ENCODE measurements at regions not wholly inside any gene's neighbourhood (a gene's known extent, or its start where the extent isn't known, plus 50 kb on each side); places are given as distances from the start of the nearest gene placed in this dataset.

DNA sequence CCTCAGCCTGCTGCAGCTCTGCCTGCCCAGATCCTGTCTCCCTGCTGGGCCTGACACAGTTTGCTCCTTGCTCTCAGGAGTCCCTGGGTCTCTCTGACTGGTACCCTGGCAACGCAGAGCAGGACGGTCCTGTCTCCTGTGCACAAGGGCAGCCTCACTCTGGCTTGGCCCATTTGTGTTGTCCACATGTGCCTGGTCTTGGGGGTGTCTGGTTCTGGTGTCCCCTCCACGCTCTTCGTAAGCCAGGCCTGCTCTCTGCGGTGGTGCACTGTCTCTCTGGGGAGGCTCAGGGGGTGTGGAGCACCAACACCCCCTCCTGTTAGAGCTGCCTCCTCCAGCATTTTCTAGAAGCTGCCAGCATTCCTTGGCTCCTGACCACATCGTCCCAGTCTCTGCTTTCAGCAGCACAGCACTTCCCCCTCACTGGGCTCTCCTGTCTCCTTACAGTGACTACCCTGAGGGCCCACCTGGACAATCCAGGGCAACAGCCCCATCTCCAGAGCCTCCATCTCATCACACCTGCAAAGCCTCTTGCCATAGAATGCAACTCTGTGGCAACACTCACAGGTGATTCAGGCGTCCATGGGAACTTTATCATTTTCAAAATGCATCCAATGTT lies 235.6 kb upstream of the HS6ST1 start:
- DNase-seq (ENCODE audit: low spot score): no peak

DNA sequence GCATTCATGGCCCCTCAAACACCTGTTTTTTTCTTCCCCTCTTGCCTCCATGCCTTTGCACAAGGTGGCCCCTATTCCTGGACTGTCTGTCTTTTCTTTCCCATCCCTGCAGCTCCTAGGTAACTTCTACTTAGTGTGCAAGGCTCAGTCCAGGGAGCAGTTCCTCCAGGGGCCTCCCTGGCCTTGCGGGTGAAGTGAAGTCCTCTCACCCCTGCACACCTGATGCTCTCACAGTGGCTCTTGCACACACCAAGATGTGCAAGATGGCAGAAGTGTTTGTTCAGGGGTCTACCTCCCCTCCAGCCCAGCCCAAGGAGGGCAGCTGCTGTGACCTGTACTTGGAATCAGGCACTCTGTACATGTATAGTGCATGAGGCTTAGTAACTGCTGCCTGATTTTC lies 236.8 kb upstream of the HS6ST1 start:
- no peak for DNase-seq (ENCODE audit: low spot score)

DNA sequence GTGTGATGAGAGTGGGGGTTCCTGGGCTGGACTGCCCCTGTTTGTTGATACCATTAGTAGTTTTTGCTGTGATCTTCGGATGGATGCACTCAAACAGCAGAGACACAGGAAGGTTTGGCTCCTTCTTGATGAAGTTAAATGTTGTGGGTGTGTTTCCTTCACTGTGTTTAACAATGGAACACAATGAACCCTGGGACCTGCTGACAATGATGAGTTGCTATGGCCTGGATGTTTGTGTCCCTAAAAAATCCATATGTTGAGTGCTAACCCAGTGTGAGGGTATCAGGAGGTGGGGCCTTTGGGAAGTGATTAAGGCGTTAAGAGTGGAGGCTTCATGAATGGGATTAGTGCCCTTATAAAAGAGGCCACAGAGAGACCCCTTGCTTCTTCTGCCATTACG lies 237.4 kb upstream of the HS6ST1 start:
- no peak for DNase-seq (ENCODE audit: low spot score)

DNA sequence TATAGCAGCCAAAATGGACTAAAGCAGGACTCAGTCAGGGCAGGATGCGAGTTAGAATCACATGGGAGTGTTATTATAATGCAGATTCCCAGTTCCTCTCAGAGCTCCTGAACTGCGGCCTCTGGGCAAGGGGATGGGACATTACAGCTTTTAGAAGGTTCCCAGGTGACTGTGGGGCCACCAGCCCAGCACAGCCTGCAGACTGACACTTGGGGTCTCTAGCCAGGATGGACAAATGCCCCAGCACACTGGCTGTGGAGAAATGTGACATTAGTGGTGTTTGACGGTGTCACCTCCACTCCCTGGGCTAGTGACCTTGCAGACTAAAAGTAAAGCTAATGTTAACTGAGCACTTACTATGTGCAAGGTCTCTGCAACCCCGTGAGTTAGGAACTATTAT lies 238.0 kb upstream of the HS6ST1 start:
- no peak for DNase-seq (ENCODE audit: low spot score)

DNA sequence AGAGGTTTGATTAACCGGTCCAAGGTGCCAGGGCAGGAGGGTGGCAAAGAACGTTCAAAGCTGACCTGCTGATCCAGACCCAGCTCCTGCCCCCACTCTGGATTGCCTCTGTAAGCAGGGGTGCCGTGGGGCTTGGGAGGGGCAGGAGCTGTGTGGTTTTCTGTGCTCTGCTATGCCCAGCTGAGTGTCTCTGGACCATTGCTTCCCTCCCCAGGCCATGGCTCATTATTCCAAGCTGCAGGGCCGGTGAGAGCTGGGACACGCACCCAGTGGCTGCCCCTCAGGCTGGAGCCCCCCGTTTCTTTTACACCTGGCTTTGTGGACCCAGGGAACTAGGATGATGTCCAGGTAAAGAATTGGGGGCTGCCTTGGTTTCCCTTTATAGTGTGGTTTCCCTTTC lies 238.4 kb upstream of the HS6ST1 start:
- DNase-seq (ENCODE audit: low spot score): no peak

DNA sequence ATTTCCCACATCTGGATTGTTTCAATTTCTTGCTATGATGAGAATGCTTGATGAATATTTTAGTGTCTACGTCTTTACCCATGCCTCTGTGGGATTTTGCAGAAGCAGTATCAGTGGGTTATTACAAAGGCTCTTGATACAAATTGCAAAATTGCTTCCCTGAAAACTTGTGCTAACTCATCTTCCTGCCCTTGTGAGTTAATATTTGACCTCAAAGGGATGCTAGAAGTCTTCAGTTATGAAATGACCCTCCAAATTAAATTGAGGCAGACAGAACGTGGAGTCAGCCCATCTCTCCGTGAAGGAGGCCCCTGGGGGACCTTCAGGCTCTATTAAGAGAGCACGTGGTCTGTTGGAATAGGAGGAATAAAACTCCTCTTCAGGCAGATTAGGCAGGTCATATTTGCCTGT lies 239.2 kb upstream of the HS6ST1 start:
- no peak for DNase-seq (ENCODE audit: low spot score)

DNA sequence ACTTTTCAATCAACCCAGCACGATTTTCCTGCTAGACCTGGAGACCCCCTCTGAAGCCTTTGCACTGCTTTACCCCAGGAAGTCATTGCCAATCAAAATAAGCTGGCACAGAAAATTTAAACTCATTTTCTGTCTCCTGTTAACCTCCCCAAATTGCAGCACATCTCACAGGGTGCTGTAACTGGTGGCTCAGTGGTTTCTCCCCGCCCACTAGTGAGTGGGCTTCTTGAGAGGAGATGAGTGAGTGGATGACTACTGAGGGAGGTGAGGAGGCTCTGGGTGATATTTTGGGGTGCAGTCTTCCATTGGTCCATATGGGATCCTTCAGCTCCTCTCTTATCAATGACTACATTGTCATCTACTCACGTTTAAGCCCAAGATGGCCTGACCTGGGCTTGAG lies 239.8 kb upstream of the HS6ST1 start:
- no peak for DNase-seq (ENCODE audit: low spot score)

DNA sequence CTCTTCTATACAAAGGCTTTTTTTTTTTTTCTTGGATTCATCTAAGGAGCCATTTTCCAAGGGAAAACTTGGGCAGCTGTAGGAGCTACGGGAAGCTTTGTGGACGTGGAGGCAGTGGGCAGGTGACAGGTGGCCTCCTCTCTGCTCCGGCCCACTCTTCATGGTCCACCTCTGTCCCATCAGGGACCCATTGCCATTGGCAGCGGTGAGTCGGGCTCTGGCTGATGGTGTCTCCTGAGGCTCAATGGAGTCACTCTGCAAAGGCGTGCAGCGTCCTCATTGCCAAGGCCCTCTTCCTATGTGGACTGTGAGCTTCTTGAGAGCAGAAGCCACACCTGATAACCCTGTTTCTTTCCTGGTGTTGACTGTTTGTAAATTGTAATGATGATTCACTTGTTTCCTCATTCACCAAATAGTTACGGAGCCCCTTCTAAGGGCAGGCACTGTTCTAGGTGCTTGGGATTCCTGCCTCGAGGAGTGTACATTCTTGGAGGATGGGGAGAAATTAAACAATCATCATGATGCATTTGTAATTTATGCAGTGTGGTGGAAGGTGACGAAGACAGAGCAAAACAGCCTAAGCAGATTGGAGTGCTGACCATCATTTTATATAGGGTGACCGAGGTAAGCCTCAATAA lies 240.3 kb upstream of the HS6ST1 start:
- no peak for DNase-seq (ENCODE audit: low spot score)

DNA sequence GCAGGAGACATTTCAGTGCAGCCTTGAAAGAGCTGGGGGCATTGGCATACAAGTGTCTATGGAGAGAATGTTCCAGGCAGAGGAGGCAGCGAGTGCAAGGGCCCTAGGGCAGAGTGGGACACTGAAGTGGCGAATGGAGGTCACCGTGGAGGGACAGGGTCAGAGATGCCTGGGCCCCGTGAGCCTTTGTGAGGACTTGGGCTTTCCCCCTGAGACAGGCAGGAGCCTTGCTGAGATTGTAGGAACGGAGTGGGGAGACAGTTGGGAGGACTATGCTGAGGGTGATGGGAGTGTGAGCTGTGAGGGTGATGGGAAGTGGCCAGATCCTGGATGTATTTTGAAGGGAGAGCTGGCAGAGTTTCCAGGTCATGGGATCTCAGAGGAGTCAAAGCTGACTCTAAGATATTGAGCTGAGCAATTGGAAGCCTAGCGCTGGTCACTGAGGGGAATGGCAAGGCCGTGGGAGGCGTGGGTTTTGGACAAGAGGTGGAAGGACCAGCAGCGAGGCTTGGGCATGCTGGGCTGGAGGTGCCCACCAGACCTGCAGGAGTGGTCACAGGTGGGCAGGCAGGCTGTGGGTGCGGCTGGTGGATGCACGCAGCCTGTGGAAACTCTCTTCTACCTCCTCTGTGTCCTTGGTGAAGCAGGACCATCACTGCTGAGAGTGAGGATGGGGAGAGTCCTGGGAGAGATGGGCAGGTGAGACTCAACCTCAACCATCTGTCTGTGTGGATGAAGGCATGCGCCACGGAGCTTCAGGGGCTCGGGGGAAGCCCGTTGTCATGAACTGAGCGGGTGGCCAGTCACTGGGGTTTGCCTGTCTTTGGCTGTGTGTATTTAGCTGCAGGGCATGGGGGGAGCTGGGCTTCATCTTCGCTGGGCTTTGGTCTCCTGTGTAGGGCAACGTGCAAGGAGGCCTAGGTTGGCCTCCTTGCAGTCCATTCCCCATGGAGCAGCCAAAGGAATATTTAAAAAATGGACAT lies 241.2 kb upstream of the HS6ST1 start:
- no peak for DNase-seq (ENCODE audit: low spot score)

DNA sequence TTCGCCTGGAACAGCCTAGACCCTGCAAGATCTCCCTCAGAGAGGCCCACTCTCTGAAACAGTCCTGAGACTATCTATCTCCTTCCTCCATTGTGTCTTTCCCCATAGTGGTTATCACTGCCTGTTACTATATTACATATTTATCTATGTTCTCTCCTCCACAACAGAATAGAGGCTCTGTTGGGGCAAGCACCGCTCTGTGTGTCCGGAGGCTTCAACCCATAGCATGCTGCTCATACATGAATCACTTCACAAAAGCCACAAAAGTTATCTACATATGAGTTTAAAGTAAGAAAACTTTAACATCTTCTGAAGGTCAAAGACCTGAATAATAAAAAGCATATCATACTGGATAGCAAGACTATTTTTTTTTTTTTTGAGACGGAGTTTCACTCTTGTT lies 242.1 kb upstream of the HS6ST1 start:
- no peak for DNase-seq (ENCODE audit: low spot score)

DNA sequence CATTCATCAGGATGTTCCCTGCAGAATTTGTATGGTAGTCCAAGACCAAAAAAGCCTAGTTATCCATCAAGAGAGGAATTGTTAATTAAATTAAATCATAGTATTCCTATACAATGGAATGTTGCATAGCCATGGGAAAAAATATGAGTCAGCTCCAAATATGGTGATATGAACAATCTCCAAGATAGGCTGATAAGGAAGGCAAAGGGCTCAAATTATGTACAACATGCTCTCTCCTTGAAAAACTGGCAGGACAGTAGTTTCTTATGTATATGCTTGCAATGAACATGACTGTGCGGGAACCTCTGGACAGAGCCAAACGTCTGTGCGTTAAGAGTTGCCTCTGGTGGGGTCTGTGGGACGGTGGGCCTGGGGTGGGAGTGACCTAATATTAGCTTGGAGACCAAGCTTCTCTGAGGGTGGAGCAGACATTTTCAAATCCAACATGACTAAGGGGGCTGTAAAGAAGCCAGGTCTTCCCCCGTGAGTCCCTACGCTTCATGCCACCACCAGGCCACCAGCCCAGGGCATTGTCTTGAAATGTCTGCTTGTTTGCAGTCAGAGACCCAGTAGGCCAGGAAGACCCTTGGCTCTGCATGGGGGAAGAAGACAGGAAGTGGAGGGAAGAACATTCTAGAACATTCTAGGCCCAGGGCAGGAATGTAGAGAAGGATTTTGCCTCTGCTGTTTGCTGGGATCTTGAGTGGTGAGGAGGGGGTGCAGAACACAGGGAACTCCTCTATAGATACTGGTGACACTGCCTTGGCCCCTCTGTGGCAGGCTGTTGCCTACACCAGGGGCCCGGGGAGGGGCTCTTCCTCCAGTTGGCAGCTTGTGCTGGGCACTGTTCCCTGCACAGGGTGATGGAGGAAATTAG lies 244.0 kb upstream of the HS6ST1 start:
- DNase-seq (ENCODE audit: low spot score): no peak

DNA sequence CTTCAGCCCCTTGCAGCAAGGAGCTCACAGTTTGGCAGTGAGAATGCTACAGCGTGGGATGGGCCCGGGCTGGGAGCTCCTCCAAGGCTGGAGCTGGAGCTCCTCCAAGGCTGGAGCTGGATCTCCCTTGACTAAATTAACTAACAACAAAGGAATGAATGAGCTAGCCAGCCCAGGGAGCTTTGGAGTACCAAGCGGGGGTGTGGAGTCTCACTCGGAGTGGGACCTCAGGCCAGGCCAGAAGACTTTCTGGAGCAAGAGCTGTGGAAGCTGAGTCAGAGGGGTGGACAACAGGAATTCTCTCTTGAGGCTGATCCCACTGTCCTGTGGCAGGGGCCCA lies 244.7 kb upstream of the HS6ST1 start:
- DNase-seq (ENCODE audit: low spot score): peak; percentile 71

DNA sequence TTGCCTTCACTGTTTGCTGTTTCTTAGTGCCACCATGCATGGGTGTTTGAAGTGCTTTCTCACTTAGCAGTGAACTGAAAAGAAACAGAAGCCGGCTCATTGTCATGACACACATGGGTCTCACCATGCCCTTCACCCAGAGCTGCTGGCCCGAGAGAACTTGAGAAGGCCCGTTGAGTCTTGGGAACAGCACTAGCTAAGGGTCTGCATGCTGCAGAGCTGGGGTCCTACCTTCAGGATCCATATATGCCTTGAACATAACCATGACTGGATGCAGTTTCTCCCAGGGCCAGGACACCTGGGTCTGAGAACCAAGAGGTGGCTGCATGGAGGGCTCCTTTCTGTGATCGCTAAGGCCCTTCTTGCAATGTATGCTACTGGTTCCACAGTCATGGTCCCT lies 245.5 kb upstream of the HS6ST1 start:
- DNase-seq (ENCODE audit: low spot score): no peak

DNA sequence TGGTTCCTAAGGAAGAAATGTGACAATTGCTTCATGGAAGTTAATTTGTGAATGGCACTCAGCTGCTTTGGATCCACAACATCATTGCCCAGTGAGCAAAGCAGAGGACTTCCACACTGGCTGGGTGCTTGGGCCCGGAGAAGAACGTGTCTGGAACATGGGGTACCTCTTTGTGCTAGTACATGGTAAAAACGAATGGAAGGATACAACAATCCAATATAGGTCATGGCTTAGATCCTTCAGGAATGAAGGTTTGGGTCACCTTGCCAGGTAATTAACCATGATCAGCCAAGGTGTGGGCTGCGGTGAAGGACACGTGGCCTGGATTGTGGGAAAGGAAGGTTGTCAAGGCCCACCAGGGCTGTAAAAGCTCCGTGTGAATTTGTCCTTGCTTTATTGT lies 245.9 kb upstream of the HS6ST1 start:
- DNase-seq (ENCODE audit: low spot score): no peak

DNA sequence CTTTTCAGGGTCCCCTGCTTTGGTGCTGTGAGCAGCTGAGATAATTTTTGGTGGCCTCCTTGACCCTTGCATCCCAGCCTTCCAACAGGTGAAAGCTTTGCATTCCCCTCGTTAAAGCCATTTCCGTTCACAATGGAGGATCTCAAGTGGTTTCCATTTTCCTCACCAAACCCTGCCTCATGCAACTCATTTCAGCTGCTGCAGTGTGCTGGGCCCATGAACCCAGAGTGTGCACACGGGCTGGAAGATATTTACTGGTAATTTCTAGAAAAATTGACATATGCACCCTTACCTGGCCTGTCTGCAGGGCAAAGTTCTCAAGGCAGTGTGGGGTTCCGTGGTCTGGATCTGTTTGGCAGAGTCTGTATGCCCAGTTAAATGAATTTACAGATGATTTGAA lies 246.8 kb upstream of the HS6ST1 start:
- DNase-seq (ENCODE audit: low spot score): no peak

DNA sequence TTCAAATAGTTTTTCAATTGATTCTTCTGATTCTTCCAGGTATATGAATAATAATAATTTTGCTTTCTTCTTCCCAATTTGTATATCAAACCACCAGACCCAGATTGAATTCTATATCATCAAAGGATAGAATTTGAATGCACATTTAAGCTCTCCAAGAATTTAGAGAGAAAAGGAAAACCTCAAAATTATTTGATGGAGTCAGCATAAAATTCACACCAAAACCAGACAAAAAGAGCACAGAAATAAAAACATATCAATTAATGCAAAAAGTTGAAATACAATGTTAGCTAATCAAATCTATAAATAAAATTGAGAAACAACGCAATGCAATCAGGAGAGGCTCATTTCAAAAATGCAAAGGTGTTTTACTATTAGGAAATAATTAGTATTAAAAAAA lies 248.0 kb upstream of the HS6ST1 start:
- no peak for DNase-seq (ENCODE audit: low spot score)

DNA sequence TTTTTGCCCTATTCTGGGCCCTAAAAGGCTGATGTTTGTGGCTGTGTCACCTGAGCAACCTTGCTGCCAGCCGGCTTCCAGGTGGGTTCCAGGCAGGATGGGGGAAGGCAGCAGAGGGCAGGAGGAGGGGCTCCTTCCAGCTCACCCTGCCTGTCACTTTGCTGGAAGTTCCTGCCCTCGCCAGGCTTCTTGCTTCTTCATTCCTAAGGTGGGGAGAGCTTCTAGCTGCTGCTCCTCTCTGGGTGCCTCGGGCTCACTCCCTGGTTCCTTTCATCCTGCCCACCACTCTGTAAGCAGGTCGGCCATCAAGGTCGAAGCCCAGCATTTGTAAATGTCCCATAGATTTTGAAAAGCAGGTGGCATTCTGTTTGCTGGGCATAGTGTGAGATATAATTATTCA lies 249.4 kb upstream of the HS6ST1 start:
- no peak for DNase-seq (ENCODE audit: low spot score)

DNA sequence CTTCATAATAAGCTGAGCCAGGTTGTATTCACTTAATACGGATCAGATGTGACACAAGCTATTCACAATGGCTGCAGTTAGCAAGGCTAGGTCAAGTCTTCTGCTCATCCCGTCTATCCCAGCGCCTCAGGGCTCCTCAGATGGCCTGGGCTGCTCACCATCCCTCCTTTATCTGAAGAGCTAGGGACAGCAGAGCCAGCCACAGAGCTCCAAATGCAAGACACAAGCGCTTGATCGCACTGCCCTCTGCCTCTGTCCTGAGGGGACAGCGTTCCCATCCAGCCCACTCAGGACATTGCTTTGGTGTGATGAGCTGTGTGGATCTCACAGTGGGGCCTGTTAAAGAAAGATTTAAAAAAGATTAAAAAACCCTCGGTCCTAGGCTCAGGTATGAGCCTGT lies 254.4 kb upstream of the HS6ST1 start:
- no peak for DNase-seq (ENCODE audit: low spot score)

DNA sequence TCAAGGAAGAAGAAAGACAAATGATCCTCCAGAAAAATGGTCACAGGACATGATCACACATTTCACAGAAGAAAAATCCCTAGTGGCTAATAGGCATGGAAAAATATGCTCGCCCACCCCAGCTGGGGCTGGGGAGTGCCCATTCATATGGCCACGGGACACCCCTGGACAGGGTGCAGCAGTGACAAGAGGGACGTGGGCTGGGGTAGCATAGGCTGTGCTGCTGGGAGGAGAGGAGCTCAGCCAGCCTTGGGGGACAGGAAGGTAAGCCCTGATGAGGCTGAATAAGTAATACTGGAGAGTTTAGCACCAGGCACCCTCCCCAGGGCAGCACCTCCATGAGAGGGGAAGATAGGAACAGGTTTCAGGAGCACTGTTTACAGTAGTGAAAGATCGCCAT lies 254.9 kb upstream of the HS6ST1 start:
- DNase-seq (ENCODE audit: low spot score): no peak

DNA sequence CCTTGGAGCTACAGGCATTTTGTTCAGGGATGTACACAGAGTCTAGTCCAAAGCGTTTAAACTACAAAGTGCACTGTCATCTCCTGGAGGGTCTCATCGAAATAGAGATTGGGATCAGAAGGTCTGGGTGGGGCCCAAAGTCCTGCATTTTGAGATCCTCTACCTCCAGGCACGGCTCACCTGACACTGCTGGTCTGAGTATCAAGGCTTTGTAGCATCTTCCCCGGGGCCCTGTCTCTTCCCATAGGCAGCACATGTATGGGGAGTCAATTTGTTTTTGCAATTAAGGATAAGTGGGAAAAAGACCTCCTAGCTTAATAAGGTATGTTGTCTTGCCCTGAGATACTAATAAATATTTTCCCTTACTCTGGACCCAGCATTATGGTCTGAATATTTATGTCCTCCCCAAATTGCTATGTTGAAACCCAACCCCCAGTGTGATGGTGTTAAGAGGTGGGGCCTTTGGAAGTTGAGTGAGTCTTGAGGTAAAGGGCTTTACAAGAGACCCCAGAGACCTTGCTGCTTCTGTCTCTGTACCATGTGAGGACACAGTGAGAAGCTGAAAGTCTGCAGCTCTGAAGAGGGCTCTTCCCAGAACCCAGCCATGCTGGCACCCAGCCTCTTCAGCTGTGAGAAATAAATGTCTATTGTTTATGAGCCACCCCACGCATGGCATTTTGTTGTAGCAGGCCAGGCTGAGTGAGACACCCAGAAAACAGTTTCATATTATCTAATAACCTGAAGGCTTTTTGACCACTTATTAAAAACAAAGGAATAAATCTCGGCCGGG lies 258.7 kb upstream of the HS6ST1 start:
- DNase-seq (ENCODE audit: low spot score): peak; percentile 54
